ENCODE measurements at regions not wholly inside any gene's neighbourhood (a gene's known extent, or its start where the extent isn't known, plus 50 kb on each side); places are given as distances from the start of the nearest gene placed in this dataset.

- Histone ChIP-seq H3K4ac (ENCODE audit: low read depth, low read length) (no peak overlapping the region), H2BK120ac (ENCODE audit: low read depth, low read length) (no peak overlapping the region), H4K8ac (ENCODE audit: low read depth in 2 of 2, low read length in 2 of 2) (no peak overlapping the region), H4K5ac (ENCODE audit: low read depth, low read length) (no peak overlapping the region), H3K23ac (ENCODE audit: low read depth, low read length) (no peak overlapping the region), H2BK20ac (ENCODE audit: low read depth, low read length) (no peak overlapping the region), H2AK9ac (replicated peaks; ENCODE audit: low read depth, low read length, poor library complexity) (no peak overlapping the region), H3K9ac (ENCODE audit: low read depth, low read length) (no peak overlapping the region), H3K56ac (ENCODE audit: extremely low read depth, insufficient read depth, low read length) (no peak overlapping the region), H3K4me3 (ENCODE audit: insufficient read depth, low read depth, low read length) (no peak overlapping the region), H3K4me1 (ENCODE audit: control insufficient read depth, insufficient read depth, low read length) (no peaks in the 10 kb centered on the region), H3K36me3 (ENCODE audit: control insufficient read depth, insufficient read depth, low read length) (no peaks in the 10 kb centered on the region), H2AFZ (replicated peaks; ENCODE audit: low read length, poor library complexity) (no peak overlapping the region), H4K20me1 (ENCODE audit: insufficient read depth, low read length) (no peaks in the 10 kb centered on the region), H3K27ac (ENCODE audit: insufficient read depth, low read length) (no peak overlapping the region), H3K18ac (ENCODE audit: low read depth, low read length) (no peak overlapping the region), H3K9me1 (ENCODE audit: insufficient read depth, low read length) (no peaks in the 10 kb centered on the region), H2AK5ac (ENCODE audit: low read depth, low read length) (no peak overlapping the region), H2BK15ac (ENCODE audit: low read depth, low read length) (no peak overlapping the region), H3K14ac (replicated peaks; ENCODE audit: low read depth, low read length) (no peak overlapping the region), H3K79me1 (ENCODE audit: low read depth in 1 of 2, low read length in 2 of 2) (no peaks in the 10 kb centered on the region), H3K9me3 (ENCODE audit: control insufficient read depth, insufficient read depth, low read length) (peaks cover 6% of the 10 kb centered on the region), H4K91ac (ENCODE audit: insufficient read depth, low read depth, low read length) (no peak overlapping the region), H3K4me2 (ENCODE audit: low read depth, low read length) (no peak overlapping the region), H3K27me3 (ENCODE audit: control insufficient read depth, insufficient read depth, low read length) (no peaks in the 10 kb centered on the region), H2BK5ac (ENCODE audit: low read depth, low read length, poor library complexity, severe bottlenecking) (no peak overlapping the region)
- ATAC-seq (ENCODE audit: low read depth) = no peak
- in situ Hi-C loops (cut with MboI; ENCODE audit: low sequenced_read_pairs) = no loop called here
- BruUV-seq (replicated peaks) = no TSS peak
- dilution Hi-C loops (cut with HindIII; ENCODE audit: low sequenced_read_pairs, unreplicated experiment) = no loop called here
- ChIA-PET POLR2A (ENCODE audit: unreplicated experiment) (no interaction called here), CTCF (no interaction called here)
- TF ChIP-seq, protein P1, sequence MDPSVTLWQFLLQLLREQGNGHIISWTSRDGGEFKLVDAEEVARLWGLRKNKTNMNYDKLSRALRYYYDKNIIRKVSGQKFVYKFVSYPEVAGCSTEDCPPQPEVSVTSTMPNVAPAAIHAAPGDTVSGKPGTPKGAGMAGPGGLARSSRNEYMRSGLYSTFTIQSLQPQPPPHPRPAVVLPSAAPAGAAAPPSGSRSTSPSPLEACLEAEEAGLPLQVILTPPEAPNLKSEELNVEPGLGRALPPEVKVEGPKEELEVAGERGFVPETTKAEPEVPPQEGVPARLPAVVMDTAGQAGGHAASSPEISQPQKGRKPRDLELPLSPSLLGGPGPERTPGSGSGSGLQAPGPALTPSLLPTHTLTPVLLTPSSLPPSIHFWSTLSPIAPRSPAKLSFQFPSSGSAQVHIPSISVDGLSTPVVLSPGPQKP (IDR thresholded peaks at IDR 0.05; ENCODE audit: borderline replicate concordance, low read depth, low read length) = no peak
- TF ChIP-seq POLR2A (IDR thresholded peaks at IDR 0.05; ENCODE audit: low read depth, low read length) = no peak
- TF ChIP-seq CEBPB (IDR thresholded peaks at IDR 0.05; ENCODE audit: low read depth, low read length) = no peak
- TF ChIP-seq FOS (IDR thresholded peaks at IDR 0.05; ENCODE audit: low read depth, low read length) = no peak
- no peak for TF ChIP-seq RCOR1 (IDR thresholded peaks at IDR 0.05; ENCODE audit: insufficient replicate concordance, low read length)
- TF ChIP-seq MAZ (IDR thresholded peaks at IDR 0.05; ENCODE audit: borderline replicate concordance, low read depth, low read length) = no peak
- TF ChIP-seq, protein P2, sequence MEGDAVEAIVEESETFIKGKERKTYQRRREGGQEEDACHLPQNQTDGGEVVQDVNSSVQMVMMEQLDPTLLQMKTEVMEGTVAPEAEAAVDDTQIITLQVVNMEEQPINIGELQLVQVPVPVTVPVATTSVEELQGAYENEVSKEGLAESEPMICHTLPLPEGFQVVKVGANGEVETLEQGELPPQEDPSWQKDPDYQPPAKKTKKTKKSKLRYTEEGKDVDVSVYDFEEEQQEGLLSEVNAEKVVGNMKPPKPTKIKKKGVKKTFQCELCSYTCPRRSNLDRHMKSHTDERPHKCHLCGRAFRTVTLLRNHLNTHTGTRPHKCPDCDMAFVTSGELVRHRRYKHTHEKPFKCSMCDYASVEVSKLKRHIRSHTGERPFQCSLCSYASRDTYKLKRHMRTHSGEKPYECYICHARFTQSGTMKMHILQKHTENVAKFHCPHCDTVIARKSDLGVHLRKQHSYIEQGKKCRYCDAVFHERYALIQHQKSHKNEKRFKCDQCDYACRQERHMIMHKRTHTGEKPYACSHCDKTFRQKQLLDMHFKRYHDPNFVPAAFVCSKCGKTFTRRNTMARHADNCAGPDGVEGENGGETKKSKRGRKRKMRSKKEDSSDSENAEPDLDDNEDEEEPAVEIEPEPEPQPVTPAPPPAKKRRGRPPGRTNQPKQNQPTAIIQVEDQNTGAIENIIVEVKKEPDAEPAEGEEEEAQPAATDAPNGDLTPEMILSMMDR (conservative IDR thresholded peaks at IDR 0.05; ENCODE audit: low read depth, low read length) = no peak
- no peak for TF ChIP-seq MAFK (IDR thresholded peaks at IDR 0.05; ENCODE audit: low read depth, low read length)
- TF ChIP-seq, protein P3, sequence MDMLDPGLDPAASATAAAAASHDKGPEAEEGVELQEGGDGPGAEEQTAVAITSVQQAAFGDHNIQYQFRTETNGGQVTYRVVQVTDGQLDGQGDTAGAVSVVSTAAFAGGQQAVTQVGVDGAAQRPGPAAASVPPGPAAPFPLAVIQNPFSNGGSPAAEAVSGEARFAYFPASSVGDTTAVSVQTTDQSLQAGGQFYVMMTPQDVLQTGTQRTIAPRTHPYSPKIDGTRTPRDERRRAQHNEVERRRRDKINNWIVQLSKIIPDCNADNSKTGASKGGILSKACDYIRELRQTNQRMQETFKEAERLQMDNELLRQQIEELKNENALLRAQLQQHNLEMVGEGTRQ (IDR thresholded peaks at IDR 0.05; ENCODE audit: low read depth, low read length) = no peak
- no peak for TF ChIP-seq CHD1 (IDR thresholded peaks at IDR 0.05; ENCODE audit: low read depth, low read length)
- no peak for TF ChIP-seq RFX5 (IDR thresholded peaks at IDR 0.05; ENCODE audit: low read depth, low read length)
- TF ChIP-seq NFE2L2 (IDR thresholded peaks at IDR 0.05; ENCODE audit: low read depth, low read length) = no peak
- TF ChIP-seq RAD21 (IDR thresholded peaks at IDR 0.05; ENCODE audit: low read length) = no peak
- TF ChIP-seq MXI1 (IDR thresholded peaks at IDR 0.05; ENCODE audit: borderline replicate concordance, low read depth, low read length) = no peak
- TF ChIP-seq SMC3 (IDR thresholded peaks at IDR 0.05; ENCODE audit: low read depth, low read length) = no peak
- no peak for TF ChIP-seq BHLHE40 (IDR thresholded peaks at IDR 0.05; ENCODE audit: low read depth, low read length)
- no CpG with 5 or more reads among the region's 2 CpGs for WGBS, 2 experiments (ENCODE audit: extremely low coverage in 2 of 2, insufficient read length in 1 of 2)
- no peak for DNase-seq
- intact Hi-C loops (cut with micrococcal nuclease) = no loop called here
Measured at GRCh38 chr7:138354066-138354465, 106.0 kb upstream of the TRIM24 start.

Data from IMR-90 (cell line).